ENCODE measurements at regions not wholly inside any gene's neighbourhood (a gene's known extent, or its start where the extent isn't known, plus 50 kb on each side); places are given as distances from the start of the nearest gene placed in this dataset.

- DNase-seq: no peak
These were observed 63.0 kb downstream of the C5orf15 start for GRCh38 chr5:133905424-133905823.

- peak in 6 of 14 donors; percentile 7 to 49 (median 15) for DNase-seq
These were observed 63.8 kb downstream of the C5orf15 start for GRCh38 chr5:133904641-133905040.

GRCh38 chr5:133902511-133903118 lies 65.8 kb downstream of the C5orf15 start:
- DNase-seq: peak in 1 of 14 donors; percentile 16

GRCh38 chr5:133900534-133901270 lies 67.7 kb downstream of the C5orf15 start:
- no peak for DNase-seq

DNA sequence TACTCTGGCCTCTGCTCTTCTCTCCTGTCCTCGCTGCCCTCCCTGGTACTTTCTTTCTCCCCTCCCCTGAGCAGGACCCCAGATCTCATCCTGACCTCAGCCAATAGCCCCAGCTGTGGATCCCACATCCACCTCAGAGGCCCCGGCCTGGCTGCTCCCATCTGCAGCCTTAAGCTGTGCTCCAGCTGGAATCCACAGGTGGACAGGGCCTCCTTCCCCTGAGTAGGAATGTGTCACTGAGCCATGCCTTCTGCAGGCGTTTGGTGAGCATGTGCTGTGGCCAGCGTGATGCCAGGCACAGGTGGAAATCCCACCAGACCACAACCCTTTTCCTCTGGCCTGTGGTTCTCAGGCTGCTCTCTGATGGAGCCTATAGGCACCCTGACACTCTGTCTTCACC lies 68.9 kb downstream of the C5orf15 start:
- DNase-seq: no peak

DNA sequence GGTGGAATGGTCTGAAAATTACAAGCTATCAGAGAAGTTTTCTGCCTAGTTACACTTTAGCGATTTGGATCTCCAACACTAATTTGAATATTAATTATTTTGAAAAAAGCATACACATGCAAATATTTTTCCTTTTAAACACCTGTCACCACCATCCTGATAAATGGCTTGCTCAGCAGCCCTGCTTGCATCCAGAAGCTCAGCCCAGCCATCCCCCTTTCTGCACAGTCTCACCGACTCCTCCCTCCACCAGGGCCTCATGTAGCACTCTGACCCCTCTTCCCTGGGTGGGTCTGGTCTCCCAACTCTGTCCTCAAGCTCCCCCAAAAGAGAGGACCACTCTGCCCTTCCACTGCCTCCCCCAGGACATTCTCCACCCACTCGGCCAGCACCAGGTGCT lies 70.0 kb downstream of the C5orf15 start:
- no peak for DNase-seq

DNA sequence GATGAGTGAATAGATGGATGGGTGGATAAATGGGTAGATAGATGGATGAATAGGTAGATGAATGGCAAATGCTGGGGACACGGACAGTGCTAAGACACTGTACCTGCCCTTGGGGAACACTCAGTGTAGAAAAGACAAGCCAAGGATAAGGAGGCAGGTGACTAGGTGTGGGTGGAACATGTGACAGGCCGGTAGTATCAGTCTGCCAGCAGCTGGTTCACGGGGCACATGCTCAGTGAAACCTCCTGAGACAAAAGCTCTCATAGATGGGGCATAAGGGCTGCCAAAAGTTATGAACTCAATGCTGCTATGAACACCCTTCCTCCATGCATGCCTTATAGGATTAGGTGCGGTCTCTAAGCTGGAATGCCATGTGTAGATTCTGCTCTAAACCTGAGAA lies 71.0 kb downstream of the C5orf15 start:
- DNase-seq: no peak

GRCh38 chr5:133896873-133897272 lies 71.6 kb downstream of the C5orf15 start:
- DNase-seq: no peak

DNA sequence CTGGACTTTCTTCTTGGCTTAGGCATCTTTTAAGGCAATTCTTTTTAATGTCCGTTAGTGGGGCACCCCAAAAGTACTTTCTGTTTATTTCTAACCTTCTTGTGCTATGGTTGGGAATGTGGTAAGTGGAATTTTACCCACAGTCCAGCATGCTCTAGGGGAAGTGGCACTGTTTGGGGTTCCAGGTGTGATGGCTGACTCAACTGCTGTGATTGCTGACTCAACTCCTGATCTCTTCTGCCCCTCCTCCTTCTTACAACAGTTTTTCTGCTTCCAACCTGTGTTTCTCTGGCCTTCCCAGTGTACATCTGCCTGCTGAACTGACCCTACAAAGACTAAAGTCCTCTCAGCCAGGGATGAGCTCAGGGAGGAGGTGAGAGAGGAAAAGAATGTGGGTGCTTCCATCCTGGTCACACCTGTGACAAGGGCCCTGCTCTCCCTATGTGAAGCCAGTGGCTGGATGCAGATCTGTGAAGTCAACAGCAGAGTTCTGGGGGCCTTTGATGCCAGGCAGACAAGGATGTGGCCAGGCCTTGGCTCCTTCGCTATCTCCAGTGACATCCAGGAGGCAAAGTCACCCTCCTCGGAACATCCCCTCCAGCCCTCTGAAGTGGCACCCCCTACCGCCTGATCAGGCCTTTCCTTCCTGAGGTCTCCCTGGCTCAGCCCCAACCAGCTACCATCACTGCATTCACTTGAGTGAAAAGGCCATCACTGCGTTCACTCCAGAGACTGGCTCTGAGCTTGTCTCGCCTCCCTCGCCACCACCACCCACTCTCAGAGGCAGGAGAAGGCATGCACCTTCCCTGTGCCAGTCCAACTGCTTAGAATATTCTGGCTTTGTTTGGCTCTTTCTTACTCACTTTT lies 72.2 kb downstream of the C5orf15 start:
- no peak for DNase-seq

- DNase-seq: peak in 1 of 14 donors; percentile 7
These were observed 74.3 kb downstream of the C5orf15 start for GRCh38 chr5:133894143-133894542.

DNA sequence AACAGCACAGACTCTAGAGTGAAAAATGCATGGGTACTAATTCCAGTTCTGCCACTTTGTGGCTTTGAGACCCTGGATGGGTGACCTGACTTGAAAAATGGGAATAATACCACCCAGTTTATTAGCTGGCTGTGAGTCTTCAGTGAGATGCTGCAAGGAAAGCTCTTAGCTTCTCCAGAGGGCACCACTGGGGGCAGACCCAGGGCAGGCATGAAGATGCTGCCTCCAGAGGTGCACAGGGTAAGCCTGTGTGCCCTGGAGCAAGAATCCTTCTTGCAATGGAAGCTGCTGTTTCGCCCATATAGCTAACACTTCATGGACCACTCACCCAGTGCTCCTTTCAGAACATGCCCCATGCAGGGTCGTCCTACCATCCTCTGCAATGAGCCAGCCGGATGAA lies 75.7 kb downstream of the C5orf15 start:
- no peak for DNase-seq

- no peak for DNase-seq
These were observed 76.1 kb downstream of the C5orf15 start for GRCh38 chr5:133892306-133892705.

DNA sequence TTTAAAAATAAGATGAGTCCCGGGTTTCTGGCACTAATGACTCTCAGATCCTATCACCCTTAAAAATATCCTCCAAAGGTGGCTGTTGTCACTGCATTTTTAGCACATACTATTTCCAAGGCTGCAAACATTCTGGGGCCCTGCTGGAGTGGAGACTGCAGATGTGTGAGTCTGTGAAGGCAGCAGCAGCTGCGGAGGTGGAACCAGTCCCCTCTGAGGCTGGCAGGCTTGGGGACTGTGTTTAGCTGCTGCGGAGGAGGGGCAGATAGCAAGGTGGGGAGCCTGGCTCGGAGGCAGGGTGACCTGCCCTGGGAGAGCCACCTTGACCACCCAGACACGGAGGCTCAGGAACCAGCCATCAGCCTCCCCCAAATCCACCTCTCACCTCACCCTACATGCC lies 77.0 kb downstream of the C5orf15 start:
- no peak for DNase-seq

DNA sequence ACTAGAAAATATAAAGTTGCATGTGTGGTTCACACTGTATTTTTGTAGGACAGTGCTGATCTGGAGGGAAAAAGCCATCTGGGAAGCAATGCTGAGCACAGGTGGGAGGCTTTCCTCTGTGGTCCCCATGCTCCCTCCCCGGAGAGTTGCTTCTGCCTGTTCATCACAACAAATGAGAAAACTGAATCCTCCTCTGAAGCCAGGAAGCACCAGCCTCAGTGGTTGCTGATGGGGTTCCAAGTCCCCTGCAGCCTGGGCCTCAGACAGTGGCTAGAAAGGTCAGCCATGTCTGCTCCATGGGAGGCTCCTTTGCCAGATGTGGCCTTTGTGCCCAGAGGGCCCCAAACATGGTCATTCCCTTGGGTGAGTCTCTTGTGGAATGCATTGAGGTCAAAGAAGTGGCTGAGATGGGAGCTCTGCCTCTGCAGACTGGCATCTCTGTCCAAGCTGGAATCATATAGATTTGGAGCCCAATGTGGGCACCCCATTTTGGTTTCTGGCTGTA lies 77.6 kb downstream of the C5orf15 start:
- no peak for DNase-seq

- DNase-seq: no peak
These were observed 78.1 kb downstream of the C5orf15 start for GRCh38 chr5:133890314-133890713.

DNA sequence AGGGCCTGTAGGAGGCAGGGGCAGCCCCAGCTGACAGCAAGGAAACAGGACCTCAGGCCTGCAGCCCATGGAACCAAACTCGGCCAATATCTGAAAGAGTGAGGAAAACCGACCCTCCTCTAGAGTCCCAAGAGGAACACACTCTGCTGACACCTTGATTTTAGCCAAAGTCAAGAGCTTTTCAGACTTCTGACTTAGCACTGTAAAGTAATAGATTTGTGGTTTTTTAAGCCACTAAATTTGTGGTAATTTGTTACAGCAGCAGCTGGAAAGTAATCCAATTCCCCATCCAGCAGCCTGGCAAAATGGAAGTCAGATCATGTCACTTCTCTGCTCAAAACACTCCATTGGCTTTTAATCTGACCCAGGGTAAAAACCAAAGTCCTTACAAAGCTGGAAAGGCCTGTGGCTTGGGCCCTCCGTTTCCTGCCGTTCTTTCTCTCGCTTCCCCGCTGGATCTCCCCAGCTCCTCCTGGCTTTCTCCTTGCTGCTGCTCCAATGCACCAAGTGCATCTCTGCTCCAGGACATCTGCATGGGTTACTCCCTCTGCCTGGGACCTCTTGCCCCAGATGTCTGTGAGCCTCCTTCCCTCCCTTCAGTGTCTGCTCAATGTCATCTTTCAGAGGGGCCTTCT lies 79.0 kb downstream of the C5orf15 start:
- DNase-seq: no peak

- DNase-seq: no peak
These were observed 79.8 kb downstream of the C5orf15 start for GRCh38 chr5:133888625-133888991.

DNA sequence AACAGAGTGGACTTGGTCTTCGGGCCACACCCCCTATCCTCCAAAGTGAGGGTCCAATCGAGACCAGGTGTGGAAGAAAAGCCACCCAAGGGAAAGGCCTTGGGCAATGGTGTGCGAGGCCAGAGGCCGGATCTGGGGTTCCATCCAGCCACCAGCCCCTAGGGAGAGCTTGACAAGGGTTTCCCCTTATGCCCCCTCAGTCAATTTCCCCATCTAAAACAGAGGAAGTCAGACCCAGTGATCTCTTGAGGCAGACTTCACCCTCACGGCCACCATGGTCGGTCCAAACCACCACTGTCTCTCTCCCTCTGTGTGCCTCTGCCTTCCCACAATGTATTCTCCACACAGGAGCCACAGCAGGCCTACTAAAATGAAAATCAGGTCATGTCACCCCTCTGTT lies 82.9 kb downstream of the C5orf15 start:
- no peak for DNase-seq

DNA sequence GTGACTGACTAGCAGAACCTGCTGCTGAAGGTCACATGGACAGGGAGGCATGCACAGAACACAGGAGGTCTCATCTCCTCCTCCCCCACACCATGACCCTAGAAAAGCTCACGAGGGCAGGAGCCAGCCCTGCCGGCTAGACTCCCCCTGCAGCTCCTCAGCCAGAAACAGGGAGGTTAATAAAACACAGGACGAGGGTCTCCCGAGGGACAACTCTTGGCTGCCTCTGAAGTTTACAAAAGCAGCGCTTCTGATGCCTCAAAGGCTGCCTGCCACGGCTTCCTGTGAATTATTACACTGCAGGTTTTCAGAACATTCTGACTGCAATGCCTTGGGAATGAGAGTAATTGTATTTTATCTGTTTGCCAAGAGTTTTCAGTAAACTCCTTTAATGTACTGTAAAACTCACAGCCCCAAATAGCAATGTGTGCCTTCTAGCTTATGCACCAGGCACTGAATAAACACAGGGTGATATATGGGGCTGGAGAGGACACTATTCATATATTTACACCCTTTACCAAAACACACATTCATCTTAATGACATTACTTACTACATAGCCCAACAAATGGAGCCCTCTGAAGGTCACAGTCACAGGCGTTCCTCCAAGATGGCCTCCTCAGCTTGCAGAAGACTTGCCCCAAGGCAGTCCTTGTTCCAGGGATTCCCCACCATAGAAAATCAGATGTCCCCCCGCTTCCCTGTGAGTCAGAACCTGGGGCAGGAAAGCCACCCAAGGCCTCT lies 83.7 kb downstream of the C5orf15 start:
- no peak for DNase-seq

DNA sequence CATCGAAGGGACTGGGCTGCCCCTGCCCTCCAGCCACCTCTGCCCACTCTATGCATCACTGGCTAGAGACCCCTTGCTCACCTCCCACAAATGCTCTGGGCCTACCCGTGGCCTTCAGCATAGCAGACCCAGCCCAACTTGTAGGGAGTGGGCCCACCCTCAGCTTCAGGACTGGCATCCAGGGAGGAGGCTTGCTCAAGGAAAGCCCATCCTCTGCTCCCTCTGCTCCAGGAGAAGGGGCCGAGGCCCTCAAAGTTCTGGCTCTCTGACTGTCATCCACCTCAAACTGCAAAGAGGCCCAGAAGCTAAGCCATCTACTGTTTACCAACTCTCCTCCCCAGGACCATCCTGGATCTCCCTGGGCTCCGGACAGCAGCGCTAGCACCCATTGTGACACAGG lies 84.5 kb downstream of the C5orf15 start:
- no peak for DNase-seq

- DNase-seq: no peak
These were observed 85.6 kb downstream of the C5orf15 start for GRCh38 chr5:133882846-133883245.

- no peak for DNase-seq
These were observed 86.1 kb downstream of the C5orf15 start for GRCh38 chr5:133882389-133882695.

All from C1 segment of cervical spinal cord (tissue), 14 donors.